Gastroesophageal sphincter (tissue), 4 donors: ENCODE measurements at regions not wholly inside any gene's neighbourhood (a gene's known extent, or its start where the extent isn't known, plus 50 kb on each side); places are given as distances from the start of the nearest gene placed in this dataset.
"Not testable (repeated sequence)": the region's sequence is repeated elsewhere in the genome, so short reads cannot be mapped to it uniquely, and the experiment has no call there.

Experiments
- ATAC-seq: fragments of 150-250 bp; one replicate; pipeline ENCODE4 v1.9.1; 2016; ENCODE audit warnings: mild to moderate bottlenecking, moderate library complexity
- H3K27ac ChIP-seq, 4 donors: fragments of 200-600 bp; sonication (generic) in 3 of 4; 1 replicate in 3 of 4; 2 replicates in 1 of 4; pipeline ENCODE4 v1.5.1; 2016 to 2019
- H3K27me3 ChIP-seq: fragments of 200-600 bp; sonication (generic); one replicate; pipeline ENCODE4 v1.5.1; 2019
- H3K36me3 ChIP-seq, 2 donors: fragments of 200-600 bp; sonication (generic); one replicate each; pipeline ENCODE4 v1.5.1; 2019; ENCODE audit warnings: control low read depth in 1 of 2
- H3K4me1 ChIP-seq, 3 donors: fragments of 200-600 bp; sonication (generic); 1 replicate in 2 of 3; 2 replicates in 1 of 3; pipeline ENCODE4 v1.5.1; 2016 to 2019; ENCODE audit warnings: control low read depth in 2 of 3
- H3K4me3 ChIP-seq, 2 donors: fragments of 200-600 bp; sonication (generic); one replicate each; pipeline ENCODE4 v1.5.1; 2019; ENCODE audit warnings: mild to moderate bottlenecking in 1 of 2, moderate library complexity in 1 of 2
- H3K9me3 ChIP-seq, 3 donors: fragments of 200-600 bp; sonication (generic); one replicate each; pipeline ENCODE4 v1.5.1; 2017 to 2019; ENCODE audit warnings: control low read depth in 2 of 3
- EP300 ChIP-seq: sonication (generic); formaldehyde crosslinking; IDR thresholded peaks from one replicate; pipeline ENCODE4 v1.6.1; 2017; ENCODE audit warnings: antibody characterized with exemption, mild to moderate bottlenecking
- POLR2A ChIP-seq, 2 donors: fragments of 450-650 bp; IDR thresholded peaks; one replicate each; pipeline ENCODE4 v1.6.1; 2017; ENCODE audit warnings: antibody characterized with exemption in 2 of 2, mild to moderate bottlenecking in 2 of 2, moderate library complexity in 1 of 2
- POLR2AphosphoS5 ChIP-seq: sonication (generic); formaldehyde crosslinking; IDR thresholded peaks from one replicate; pipeline ENCODE4 v1.6.1; 2017; ENCODE audit warnings: antibody characterized with exemption
- WGBS, 2 donors: methylation state at CpG; one replicate each; pipeline ENCODE4 v1.1.5; 2018; ENCODE audit warnings: low coverage in 1 of 2; 5-methylcytosine and 5-hydroxymethylcytosine counted together
- TF ChIP-seq, protein P1 (sequence below), 4 experiments: fragments of 200-600 bp in 2 of 4; fragments of 450-650 bp in 2 of 4; sonication (generic) in 1 of 4; IDR thresholded peaks; one replicate each; pipeline ENCODE4 v1.5.1; 2017 to 2019; ENCODE audit warnings: antibody characterized with exemption in 4 of 4, mild to moderate bottlenecking in 2 of 4, moderate library complexity in 2 of 4

DNA sequence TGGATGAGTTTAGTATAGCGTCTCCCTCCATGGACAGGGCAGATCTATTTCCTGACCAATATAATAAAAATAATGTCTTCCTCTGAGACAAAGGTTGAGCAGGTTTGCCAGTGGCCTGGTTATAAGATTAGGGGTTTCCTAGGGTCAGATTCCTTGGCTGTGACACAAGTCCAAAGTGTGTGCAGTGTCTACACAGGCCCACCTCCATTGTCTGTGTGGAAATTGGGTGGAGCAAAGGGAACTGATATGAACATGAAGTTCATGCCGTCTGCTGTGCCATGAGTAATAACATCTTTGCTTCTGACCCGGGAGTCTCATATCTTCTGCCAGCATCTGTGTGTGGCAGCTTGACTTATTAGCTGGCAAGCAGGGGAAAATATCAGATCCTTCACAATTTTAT is 187.7 kb upstream of the BOD1L1 start:
- no peak overlapping the region for H3K27ac ChIP-seq
- no peaks in the 10 kb centered on the region for H3K36me3 ChIP-seq
- 79 to 96% methylated on average over 3 of the region's 3 CpGs for WGBS, 2 donors
- no peaks in the 10 kb centered on the region for H3K4me1 ChIP-seq
- no peaks in the 10 kb centered on the region for H3K27me3 ChIP-seq
- no peak overlapping the region for H3K4me3 ChIP-seq
- ATAC-seq = no peak
- H3K9me3 ChIP-seq = peaks cover 0 to 18% (median 0%) of the 10 kb centered on the region in 3 donors
- TF ChIP-seq POLR2A (IDR thresholded peaks at IDR 0.05) = no peak

DNA sequence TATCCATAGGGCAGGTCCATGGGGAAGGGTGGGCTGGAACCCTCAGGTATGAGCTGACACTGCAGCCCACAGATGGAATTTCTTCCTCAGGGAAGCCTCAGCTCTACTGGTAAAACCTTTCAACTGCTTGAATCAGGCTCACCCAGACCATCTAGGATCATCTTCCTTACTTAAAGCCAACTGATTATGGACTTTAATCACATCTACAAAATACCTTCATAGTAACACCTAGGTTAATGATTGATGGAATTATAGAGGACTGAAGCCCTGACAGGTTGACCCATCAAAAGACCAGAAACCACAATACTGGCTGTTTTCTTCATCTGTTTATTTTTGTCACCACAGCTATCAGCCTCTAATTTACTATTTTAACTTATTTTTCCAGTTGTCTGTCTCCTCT is 188.9 kb upstream of the BOD1L1 start:
- Histone ChIP-seq H3K4me1 (no peaks in the 10 kb centered on the region), H3K9me3 (peaks cover 0 to 18% (median 0%) of the 10 kb centered on the region in 3 donors), H3K36me3 (no peaks in the 10 kb centered on the region), H3K4me3 (no peak overlapping the region), H3K27me3 (no peaks in the 10 kb centered on the region), H3K27ac (no peak overlapping the region)
- no peak for TF ChIP-seq EP300
- TF ChIP-seq POLR2A (IDR thresholded peaks at IDR 0.05) = no peak
- TF ChIP-seq, protein P1, sequence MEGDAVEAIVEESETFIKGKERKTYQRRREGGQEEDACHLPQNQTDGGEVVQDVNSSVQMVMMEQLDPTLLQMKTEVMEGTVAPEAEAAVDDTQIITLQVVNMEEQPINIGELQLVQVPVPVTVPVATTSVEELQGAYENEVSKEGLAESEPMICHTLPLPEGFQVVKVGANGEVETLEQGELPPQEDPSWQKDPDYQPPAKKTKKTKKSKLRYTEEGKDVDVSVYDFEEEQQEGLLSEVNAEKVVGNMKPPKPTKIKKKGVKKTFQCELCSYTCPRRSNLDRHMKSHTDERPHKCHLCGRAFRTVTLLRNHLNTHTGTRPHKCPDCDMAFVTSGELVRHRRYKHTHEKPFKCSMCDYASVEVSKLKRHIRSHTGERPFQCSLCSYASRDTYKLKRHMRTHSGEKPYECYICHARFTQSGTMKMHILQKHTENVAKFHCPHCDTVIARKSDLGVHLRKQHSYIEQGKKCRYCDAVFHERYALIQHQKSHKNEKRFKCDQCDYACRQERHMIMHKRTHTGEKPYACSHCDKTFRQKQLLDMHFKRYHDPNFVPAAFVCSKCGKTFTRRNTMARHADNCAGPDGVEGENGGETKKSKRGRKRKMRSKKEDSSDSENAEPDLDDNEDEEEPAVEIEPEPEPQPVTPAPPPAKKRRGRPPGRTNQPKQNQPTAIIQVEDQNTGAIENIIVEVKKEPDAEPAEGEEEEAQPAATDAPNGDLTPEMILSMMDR (IDR thresholded peaks at IDR 0.05) = no peak
- no peak for TF ChIP-seq POLR2AphosphoS5
- ATAC-seq = no peak

DNA sequence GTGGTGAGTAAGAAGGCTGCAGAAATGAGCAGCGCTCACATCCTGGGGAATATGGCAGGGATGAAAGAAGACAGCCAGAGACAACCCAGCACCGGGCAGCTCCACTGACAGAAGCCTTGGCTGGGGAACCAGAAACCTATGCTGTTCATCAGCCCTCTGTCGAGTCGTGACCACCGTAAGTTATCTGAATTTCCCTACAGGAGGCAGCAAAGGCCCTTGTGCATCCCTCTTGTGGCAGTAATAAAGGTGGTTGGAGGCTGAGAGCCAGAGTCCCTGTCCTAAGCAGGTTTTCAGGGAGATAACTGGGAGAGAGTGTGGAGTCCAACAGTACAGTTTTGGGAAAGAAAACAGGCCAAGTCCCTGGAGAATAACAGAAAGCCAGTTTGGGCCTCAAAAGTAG is 194.0 kb upstream of the BOD1L1 start:
- no peak for ATAC-seq
- no peaks in the 10 kb centered on the region for H3K36me3 ChIP-seq
- no peaks in the 10 kb centered on the region for H3K27me3 ChIP-seq
- H3K9me3 ChIP-seq = peaks cover 0 to 40% (median 0%) of the 10 kb centered on the region in 3 donors
- 38% methylated on average over 4 of the region's 5 CpGs; no CpG with 5 or more reads in 1 of the 2 donors for WGBS, 2 donors
- H3K4me1 ChIP-seq = no peaks in the 10 kb centered on the region
- TF ChIP-seq, protein P1 (IDR thresholded peaks at IDR 0.05) = no peak
- TF ChIP-seq EP300 (no peak), POLR2A (IDR thresholded peaks at IDR 0.05) (no peak), POLR2AphosphoS5 (no peak)
- no peak overlapping the region for H3K4me3 ChIP-seq
- no peak overlapping the region for H3K27ac ChIP-seq

DNA sequence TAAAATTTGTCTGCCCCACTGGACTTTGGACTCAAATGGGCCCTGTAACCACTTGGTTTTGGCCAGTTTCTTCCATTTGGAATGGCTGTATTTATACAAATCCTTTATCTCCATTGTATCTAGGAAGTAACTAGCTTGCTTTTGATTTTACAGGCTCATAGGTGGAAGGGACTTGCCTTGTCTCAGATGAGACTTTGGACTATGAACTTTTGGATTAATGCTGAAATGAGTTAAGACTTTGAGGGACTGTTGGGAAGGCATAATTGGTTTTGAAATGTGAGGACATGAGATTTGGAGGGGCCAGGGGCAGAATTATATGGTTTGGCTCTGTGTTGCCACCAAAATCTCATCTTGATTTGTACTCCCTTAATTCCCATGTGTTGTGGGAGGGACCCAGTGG is 198.3 kb upstream of the BOD1L1 start:
- H3K9me3 ChIP-seq = peaks cover 0 to 39% (median 0%) of the 10 kb centered on the region in 3 donors
- H3K4me3 ChIP-seq, H3K27ac ChIP-seq, ATAC-seq, H3K36me3 ChIP-seq, H3K27me3 ChIP-seq, H3K4me1 ChIP-seq: not testable (repeated sequence)

DNA sequence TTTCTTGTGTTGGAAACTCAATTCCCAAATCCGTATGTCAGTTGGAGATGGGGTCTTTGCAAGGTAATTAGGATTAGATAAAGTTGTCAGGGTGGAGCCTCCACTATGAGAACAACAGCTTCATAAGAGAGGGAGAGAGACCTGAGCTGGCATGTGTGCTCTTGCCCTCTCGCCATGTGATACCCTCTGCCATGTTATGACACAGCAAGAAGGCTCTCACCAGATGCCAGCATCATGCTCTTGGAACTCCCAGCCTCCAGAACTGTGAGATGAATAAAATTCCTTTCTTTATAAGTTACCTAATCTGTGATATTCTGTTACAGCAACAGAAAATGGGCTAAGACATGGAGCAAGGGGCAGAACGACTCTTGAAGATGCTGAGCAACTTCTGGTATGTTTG is 201.9 kb upstream of the BOD1L1 start:
- no peak overlapping the region for H3K4me3 ChIP-seq
- H3K4me1 ChIP-seq = no peaks in the 10 kb centered on the region
- no peak for TF ChIP-seq POLR2A (IDR thresholded peaks at IDR 0.05)
- TF ChIP-seq EP300 = no peak
- TF ChIP-seq POLR2AphosphoS5 = no peak
- TF ChIP-seq, protein P1 (IDR thresholded peaks at IDR 0.05) = no peak
- WGBS, 2 donors = 53 to 74% methylated on average over 2 to 3 of the region's 3 CpGs
- H3K27me3 ChIP-seq = no peaks in the 10 kb centered on the region
- no peaks in the 10 kb centered on the region for H3K36me3 ChIP-seq
- ATAC-seq = no peak
- no peak overlapping the region for H3K27ac ChIP-seq
- peaks cover 0 to 12% (median 0%) of the 10 kb centered on the region in 3 donors for H3K9me3 ChIP-seq

DNA sequence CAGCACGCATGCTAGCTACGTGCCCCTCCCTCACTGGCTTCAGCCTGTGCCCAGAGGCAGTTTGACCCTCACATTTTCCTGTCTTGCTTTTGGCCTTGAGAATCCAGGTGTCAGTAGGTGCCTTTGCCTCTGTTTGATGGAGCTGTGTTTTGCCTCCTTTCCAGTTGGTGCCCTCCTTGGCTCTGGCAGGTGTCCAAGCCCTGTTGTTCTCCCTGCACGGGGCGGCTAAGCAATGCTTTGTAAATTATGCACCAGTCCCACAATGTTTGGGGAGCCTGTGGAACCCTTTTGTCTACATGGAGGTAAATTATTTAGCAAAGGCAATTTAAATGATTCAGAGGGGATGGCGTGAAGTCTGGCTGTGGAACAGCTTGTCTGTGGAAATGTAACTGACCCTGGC is 202.9 kb upstream of the BOD1L1 start:
- no peak for ATAC-seq
- Histone ChIP-seq H3K9me3 (peaks cover 0 to 2% (median 0%) of the 10 kb centered on the region in 3 donors), H3K36me3 (no peaks in the 10 kb centered on the region), H3K4me1 (no peaks in the 10 kb centered on the region), H3K27ac (no peak overlapping the region), H3K4me3 (no peak overlapping the region), H3K27me3 (no peaks in the 10 kb centered on the region)
- TF ChIP-seq, protein P1 (IDR thresholded peaks at IDR 0.05) = no peak
- TF ChIP-seq POLR2AphosphoS5 (no peak), EP300 (no peak), POLR2A (IDR thresholded peaks at IDR 0.05) (no peak)
- 79 to 85% methylated on average over 3 of the region's 5 CpGs for WGBS, 2 donors
